ENCODE measurements at regions not wholly inside any gene's neighbourhood (a gene's known extent, or its start where the extent isn't known, plus 50 kb on each side); places are given as distances from the start of the nearest gene placed in this dataset.

GRCh38 chr11:80331694-80332093 lies 890.9 kb upstream of the TENM4 start:
- TF ChIP-seq CTCF (conservative IDR thresholded peaks at IDR 0.05 in 1 of 2, IDR thresholded peaks at IDR 0.05 in 1 of 2; ENCODE audit: extremely low read depth in 1 of 2, insufficient read depth in 1 of 2, low read depth in 1 of 2, low read length in 2 of 2) = no peak
- TF ChIP-seq EZH2 (IDR thresholded peaks at IDR 0.05; ENCODE audit: borderline replicate concordance, low read length) = no peak

Measured in mammary epithelial cell (primary cell).